ENCODE measurements at regions not wholly inside any gene's neighbourhood (a gene's known extent, or its start where the extent isn't known, plus 50 kb on each side); places are given as distances from the start of the nearest gene placed in this dataset.
A peak's percentile ranks its signal among the peaks of the same experiment; 100 is the strongest.
"Not testable (repeated sequence)": the region's sequence is repeated elsewhere in the genome, so short reads cannot be mapped to it uniquely, and the experiment has no call there.

GRCh38 chr15:87547470-87548181 lies 708.9 kb downstream of the NTRK3 start:
- no peak for DNase-seq (ENCODE audit: low read depth)

GRCh38 chr15:87538327-87538834 lies 718.2 kb downstream of the NTRK3 start:
- DNase-seq (ENCODE audit: low read depth) = no peak

- DNase-seq (ENCODE audit: low read depth) = no peak
Observed at GRCh38 chr15:87537295-87537694, 719.2 kb downstream of the NTRK3 start.

- DNase-seq (ENCODE audit: low read depth) = not testable (repeated sequence)
Observed at GRCh38 chr15:87533637-87534036, 722.9 kb downstream of the NTRK3 start.

- no peak for DNase-seq (ENCODE audit: low read depth)
Observed at GRCh38 chr15:87528873-87529272, 727.7 kb downstream of the NTRK3 start.

GRCh38 chr15:87527875-87528274 lies 728.7 kb downstream of the NTRK3 start:
- no peak for DNase-seq (ENCODE audit: low read depth)

- peak; percentile 9 for DNase-seq (ENCODE audit: low read depth)
Observed at GRCh38 chr15:87527416-87527815, 729.1 kb downstream of the NTRK3 start.

GRCh38 chr15:87523516-87523915 lies 733.0 kb downstream of the NTRK3 start:
- DNase-seq (ENCODE audit: low read depth) = no peak

- DNase-seq (ENCODE audit: low read depth) = no peak
Observed at GRCh38 chr15:87522997-87523396, 733.5 kb downstream of the NTRK3 start.

- DNase-seq (ENCODE audit: low read depth) = no peak
Observed at GRCh38 chr15:87518957-87519356, 737.6 kb downstream of the NTRK3 start.

- DNase-seq (ENCODE audit: low read depth) = no peak
Observed at GRCh38 chr15:87508086-87508485, 748.5 kb downstream of the NTRK3 start.

- no peak for DNase-seq (ENCODE audit: low read depth)
Observed at GRCh38 chr15:87502173-87502572, 754.4 kb downstream of the NTRK3 start.

- no peak for DNase-seq (ENCODE audit: low read depth)
Observed at GRCh38 chr15:87500240-87500639, 756.3 kb downstream of the NTRK3 start.

GRCh38 chr15:87498560-87498959 lies 758.0 kb downstream of the NTRK3 start:
- peak; percentile 66 for DNase-seq (ENCODE audit: low read depth)

GRCh38 chr15:87496795-87497194 lies 759.7 kb downstream of the NTRK3 start:
- no peak for DNase-seq (ENCODE audit: low read depth)

- no peak for DNase-seq (ENCODE audit: low read depth)
Observed at GRCh38 chr15:87496109-87496508, 760.4 kb downstream of the NTRK3 start.

- no peak for DNase-seq (ENCODE audit: low read depth)
Observed at GRCh38 chr15:87493803-87494202, 762.7 kb downstream of the NTRK3 start.

GRCh38 chr15:87492321-87492720 lies 764.2 kb downstream of the NTRK3 start:
- DNase-seq (ENCODE audit: low read depth) = no peak

GRCh38 chr15:87490666-87491065 lies 765.9 kb downstream of the NTRK3 start:
- no peak for DNase-seq (ENCODE audit: low read depth)

GRCh38 chr15:87489902-87490665 lies 766.5 kb downstream of the NTRK3 start:
- no peak for DNase-seq (ENCODE audit: low read depth)

GRCh38 chr15:87489456-87489855 lies 767.1 kb downstream of the NTRK3 start:
- DNase-seq (ENCODE audit: low read depth) = no peak

- no peak for DNase-seq (ENCODE audit: low read depth)
Observed at GRCh38 chr15:87487484-87487883, 769.1 kb downstream of the NTRK3 start.

GRCh38 chr15:87483468-87483867 lies 773.1 kb downstream of the NTRK3 start:
- DNase-seq (ENCODE audit: low read depth) = no peak

All from LHCN-M2 (cell line).